ENCODE measurements at regions not wholly inside any gene's neighbourhood (a gene's known extent, or its start where the extent isn't known, plus 50 kb on each side); places are given as distances from the start of the nearest gene placed in this dataset.

- TF ChIP-seq THAP9 (CRISPR knock-in tag; IDR thresholded peaks at IDR 0.05; ENCODE audit: borderline replicate concordance) (no peak), TP53 (CRISPR knock-in tag; conservative IDR thresholded peaks at IDR 0.05) (no peak), ZNF414 (CRISPR knock-in tag; IDR thresholded peaks at IDR 0.05) (no peak), ZXDC (CRISPR knock-in tag; IDR thresholded peaks at IDR 0.05) (no peak), RXRB (CRISPR knock-in tag; IDR thresholded peaks at IDR 0.05; ENCODE audit: borderline replicate concordance) (no peak), DZIP1 (CRISPR knock-in tag; IDR thresholded peaks at IDR 0.05) (no peak)
Observed at GRCh38 chr6:15090745-15091384, 155.0 kb upstream of the JARID2 start (continued).

Measured in HepG2 (cell line).